ENCODE measurements at regions not wholly inside any gene's neighbourhood (a gene's known extent, or its start where the extent isn't known, plus 50 kb on each side); places are given as distances from the start of the nearest gene placed in this dataset.

DNA sequence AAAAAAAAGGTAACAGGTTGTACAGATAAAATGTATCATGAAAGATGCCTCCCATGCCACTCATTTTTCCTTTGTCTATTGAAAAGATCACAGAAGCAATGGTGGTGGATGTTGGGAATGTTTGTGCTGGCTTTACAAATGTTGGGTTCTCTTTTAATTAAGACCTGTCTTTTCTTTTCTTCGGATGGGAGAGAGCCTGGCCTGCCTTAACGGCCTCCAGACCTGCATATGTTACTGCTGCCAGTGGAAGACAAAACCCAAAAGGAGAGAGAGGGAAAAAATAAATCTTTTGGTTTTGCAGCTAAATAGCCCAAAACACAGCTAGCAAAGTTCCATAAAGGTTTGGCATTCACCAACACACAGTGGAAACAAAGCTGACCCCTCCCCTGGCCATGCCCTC is 50.5 kb upstream of the FZD7 start:
- no peaks in the 10 kb centered on the region for H3K9me3 Mint-ChIP-seq
- H3K27ac Mint-ChIP-seq = no peak overlapping the region
- no peak for DNase-seq (ENCODE audit: extremely low spot score, unreplicated experiment)
- no peak overlapping the region for H3K4me3 Mint-ChIP-seq
- TF ChIP-seq, protein P1, sequence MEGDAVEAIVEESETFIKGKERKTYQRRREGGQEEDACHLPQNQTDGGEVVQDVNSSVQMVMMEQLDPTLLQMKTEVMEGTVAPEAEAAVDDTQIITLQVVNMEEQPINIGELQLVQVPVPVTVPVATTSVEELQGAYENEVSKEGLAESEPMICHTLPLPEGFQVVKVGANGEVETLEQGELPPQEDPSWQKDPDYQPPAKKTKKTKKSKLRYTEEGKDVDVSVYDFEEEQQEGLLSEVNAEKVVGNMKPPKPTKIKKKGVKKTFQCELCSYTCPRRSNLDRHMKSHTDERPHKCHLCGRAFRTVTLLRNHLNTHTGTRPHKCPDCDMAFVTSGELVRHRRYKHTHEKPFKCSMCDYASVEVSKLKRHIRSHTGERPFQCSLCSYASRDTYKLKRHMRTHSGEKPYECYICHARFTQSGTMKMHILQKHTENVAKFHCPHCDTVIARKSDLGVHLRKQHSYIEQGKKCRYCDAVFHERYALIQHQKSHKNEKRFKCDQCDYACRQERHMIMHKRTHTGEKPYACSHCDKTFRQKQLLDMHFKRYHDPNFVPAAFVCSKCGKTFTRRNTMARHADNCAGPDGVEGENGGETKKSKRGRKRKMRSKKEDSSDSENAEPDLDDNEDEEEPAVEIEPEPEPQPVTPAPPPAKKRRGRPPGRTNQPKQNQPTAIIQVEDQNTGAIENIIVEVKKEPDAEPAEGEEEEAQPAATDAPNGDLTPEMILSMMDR (conservative IDR thresholded peaks at IDR 0.05) = no peak
- H3K27me3 Mint-ChIP-seq = no peaks in the 10 kb centered on the region
- H3K36me3 Mint-ChIP-seq = no peaks in the 10 kb centered on the region
- H3K4me1 Mint-ChIP-seq (ENCODE audit: unreplicated experiment) = peaks cover 28% of the 10 kb centered on the region

DNA sequence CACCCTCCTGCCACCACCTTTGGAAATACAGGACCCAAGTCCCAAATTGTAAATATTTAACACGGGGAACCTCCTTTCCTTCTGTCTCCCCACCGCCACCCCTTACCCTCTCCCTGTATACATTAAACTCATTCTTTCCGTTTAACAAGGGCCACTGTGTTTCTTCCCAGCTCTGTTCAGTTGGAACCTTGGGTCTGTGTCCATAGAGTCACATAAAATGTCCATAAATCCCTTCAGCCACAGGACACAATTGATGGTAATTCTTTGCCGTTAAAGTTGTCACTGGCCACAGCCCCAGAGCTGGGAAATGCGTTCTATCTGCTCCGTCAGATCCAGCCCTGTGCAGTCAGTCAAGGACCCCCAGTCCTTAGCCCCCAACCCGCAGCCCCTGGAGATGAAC is 49.9 kb upstream of the FZD7 start:
- H3K4me1 Mint-ChIP-seq (ENCODE audit: unreplicated experiment) = peaks cover 24% of the 10 kb centered on the region
- H3K27me3 Mint-ChIP-seq = no peaks in the 10 kb centered on the region
- TF ChIP-seq, protein P1 (conservative IDR thresholded peaks at IDR 0.05) = no peak
- no peaks in the 10 kb centered on the region for H3K36me3 Mint-ChIP-seq
- no peak overlapping the region for H3K4me3 Mint-ChIP-seq
- H3K27ac Mint-ChIP-seq = no peak overlapping the region
- no peaks in the 10 kb centered on the region for H3K9me3 Mint-ChIP-seq
- no peak for DNase-seq (ENCODE audit: extremely low spot score, unreplicated experiment)
